Neural cell (in vitro differentiated cells): ENCODE measurements at regions not wholly inside any gene's neighbourhood (a gene's known extent, or its start where the extent isn't known, plus 50 kb on each side); places are given as distances from the start of the nearest gene placed in this dataset.

Source experiments
- H2AFZ ChIP-seq: fragments of 200-600, 300-800 bp; sonication (generic), shearing (Covaris generic); 2 replicates; pipeline ENCODE4 v1.6.0; 2014; ENCODE audit warnings: low read depth, mild to moderate bottlenecking, antibody characterized with exemption, low read length, moderate library complexity
- H3F3A ChIP-seq: fragments of 200-600 bp; shearing (Covaris generic); 2 replicates; pipeline ENCODE4 v1.6.1; 2016; ENCODE audit warnings: mild to moderate bottlenecking, moderate library complexity, mixed read lengths, antibody characterized with exemption, low read length; ENCODE audit not compliant: insufficient read depth, poor library complexity, severe bottlenecking
- H3K27ac ChIP-seq: fragments of 200-600, 300-800 bp; sonication (generic), shearing (Covaris generic); 2 replicates; pipeline ENCODE4 v1.5.1; 2014; ENCODE audit warnings: mild to moderate bottlenecking, low read length, moderate library complexity
- H3K27me3 ChIP-seq: fragments of 300-800, 200-600 bp; sonication (generic), shearing (Covaris generic); 2 replicates; pipeline ENCODE4 v1.6.0; 2014; ENCODE audit warnings: mild to moderate bottlenecking, low read depth, low read length, moderate library complexity; ENCODE audit not compliant: insufficient read depth
- H3K36me3 ChIP-seq: fragments of 300-800, 200-600 bp; sonication (generic), shearing (Covaris generic); 2 replicates; pipeline ENCODE4 v1.5.1; 2014; ENCODE audit warnings: mild to moderate bottlenecking, antibody characterized with exemption, low read length, moderate library complexity; ENCODE audit not compliant: insufficient read depth
- H3K4me2 ChIP-seq: fragments of 300-800, 200-600 bp; sonication (generic), shearing (Covaris generic); 2 replicates; pipeline ENCODE4 v1.6.0; 2014; ENCODE audit warnings: mild to moderate bottlenecking, low read length
- H3K4me3 ChIP-seq: fragments of 300-800, 200-600 bp; sonication (generic), shearing (Covaris generic); 2 replicates; pipeline ENCODE4 v1.5.1; 2014; ENCODE audit warnings: mild to moderate bottlenecking, low read length, moderate library complexity
- H3K79me2 ChIP-seq: fragments of 200-600 bp; shearing (Covaris generic); replicated peaks from 2 replicates; pipeline ENCODE4 v1.6.0; 2014; ENCODE audit warnings: mild to moderate bottlenecking, low read length, moderate library complexity; ENCODE audit not compliant: insufficient read depth
- H3K9ac ChIP-seq: fragments of 300-800, 200-600 bp; sonication (generic), shearing (Covaris generic); 2 replicates; pipeline ENCODE4 v1.6.1; 2016; ENCODE audit warnings: mild to moderate bottlenecking, low read length, mixed read lengths
- H3K9me2 ChIP-seq: fragments of 200-600 bp; shearing (Covaris generic); 2 replicates; pipeline ENCODE4 v1.6.1; 2016; ENCODE audit warnings: mild to moderate bottlenecking, low read length, mixed read lengths; ENCODE audit not compliant: insufficient read depth
- H3K9me3 ChIP-seq: fragments of 200-600, 300-800 bp; sonication (generic), shearing (Covaris generic); 2 replicates; pipeline ENCODE4 v1.6.1; 2016; ENCODE audit warnings: mild to moderate bottlenecking, mixed run types, low read length, moderate library complexity, mixed read lengths
- H4K20me1 ChIP-seq: fragments of 200-600 bp; shearing (Covaris generic); 2 replicates; pipeline ENCODE4 v1.6.1; 2016; ENCODE audit warnings: mild to moderate bottlenecking, mixed run types; ENCODE audit not compliant: insufficient read depth
- EP300 ChIP-seq: fragments of 450-650 bp; conservative IDR thresholded peaks from 2 replicates; pipeline ENCODE4 v1.6.1; 2014; ENCODE audit warnings: antibody characterized with exemption, mild to moderate bottlenecking, moderate library complexity; ENCODE audit not compliant: poor library complexity, severe bottlenecking
- EZH2 ChIP-seq: fragments of 200-600, 300-800 bp; shearing (Covaris generic), sonication (generic); IDR thresholded peaks from 2 replicates; pipeline ENCODE4 v1.6.1; 2014; ENCODE audit warnings: antibody characterized with exemption, low read length, borderline replicate concordance, mild to moderate bottlenecking; ENCODE audit not compliant: insufficient read depth, poor library complexity, severe bottlenecking
- MXI1 ChIP-seq: fragments of 450-650 bp; conservative IDR thresholded peaks from 2 replicates; pipeline ENCODE4 v1.6.1; 2014; ENCODE audit warnings: antibody characterized with exemption, mild to moderate bottlenecking; ENCODE audit not compliant: poor library complexity, severe bottlenecking
- POLR2AphosphoS5 ChIP-seq: IDR thresholded peaks from 2 replicates; pipeline ENCODE4 v1.6.1; 2012
- RAD21 ChIP-seq: fragments of 450-650 bp; conservative IDR thresholded peaks from 2 replicates; pipeline ENCODE4 v1.6.1; 2014; ENCODE audit warnings: antibody characterized with exemption, mild to moderate bottlenecking, moderate library complexity
- SMC3 ChIP-seq: fragments of 450-650 bp; conservative IDR thresholded peaks from 2 replicates; pipeline ENCODE4 v1.6.1; 2014; ENCODE audit warnings: antibody characterized with exemption, mild to moderate bottlenecking, moderate library complexity; ENCODE audit not compliant: poor library complexity
- TAF1 ChIP-seq: IDR thresholded peaks from 2 replicates; pipeline ENCODE4 v1.6.1; 2012; ENCODE audit warnings: low read depth
- TF ChIP-seq, protein P1 (sequence below): fragments of 450-650 bp; IDR thresholded peaks from 2 replicates; pipeline ENCODE4 v1.5.1; 2014; ENCODE audit warnings: antibody characterized with exemption, mild to moderate bottlenecking, moderate library complexity; ENCODE audit not compliant: poor library complexity, severe bottlenecking
- TF ChIP-seq, protein P2 (sequence below): IDR thresholded peaks from 2 replicates; pipeline ENCODE4 v1.6.1; 2012; ENCODE audit warnings: borderline replicate concordance

DNA sequence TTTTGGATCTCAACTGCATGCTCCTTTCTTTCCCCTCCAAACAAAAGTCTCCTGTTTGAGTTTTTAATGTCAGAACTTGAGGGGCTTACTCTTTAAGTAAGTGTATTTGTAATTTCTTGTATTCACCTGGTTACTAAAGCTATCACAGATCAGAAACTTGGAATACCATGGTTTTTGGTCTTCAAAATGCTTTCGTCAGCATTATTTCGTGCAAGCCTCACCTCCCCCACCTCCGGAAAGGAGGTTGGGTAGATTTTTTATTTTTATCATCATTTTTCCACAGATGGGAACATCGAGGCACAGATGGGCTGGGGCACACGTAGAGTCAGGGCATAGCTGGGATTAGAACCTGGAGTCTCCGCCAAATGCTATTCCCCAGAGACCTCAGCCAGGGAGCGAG, 100.7 kb downstream of the IER5 start:
- Histone ChIP-seq H3K4me3 (no peak overlapping the region), H3K9me2 (no peaks in the 10 kb centered on the region), H3K9me3 (no peaks in the 10 kb centered on the region), H3K4me2 (no peak overlapping the region), H3K27ac (no peak overlapping the region), H3K36me3 (no peaks in the 10 kb centered on the region), H3F3A (no peaks in the 10 kb centered on the region), H3K27me3 (no peaks in the 10 kb centered on the region), H2AFZ (no peak overlapping the region), H3K79me2 (no peaks in the 10 kb centered on the region), H4K20me1 (no peaks in the 10 kb centered on the region), H3K9ac (peak overlapping the region; percentile 42)
- TF ChIP-seq EP300 (no peak), RAD21 (no peak), POLR2AphosphoS5 (no peak), SMC3 (no peak), MXI1 (no peak), TAF1 (no peak), EZH2 (no peak)
- TF ChIP-seq, protein P1, sequence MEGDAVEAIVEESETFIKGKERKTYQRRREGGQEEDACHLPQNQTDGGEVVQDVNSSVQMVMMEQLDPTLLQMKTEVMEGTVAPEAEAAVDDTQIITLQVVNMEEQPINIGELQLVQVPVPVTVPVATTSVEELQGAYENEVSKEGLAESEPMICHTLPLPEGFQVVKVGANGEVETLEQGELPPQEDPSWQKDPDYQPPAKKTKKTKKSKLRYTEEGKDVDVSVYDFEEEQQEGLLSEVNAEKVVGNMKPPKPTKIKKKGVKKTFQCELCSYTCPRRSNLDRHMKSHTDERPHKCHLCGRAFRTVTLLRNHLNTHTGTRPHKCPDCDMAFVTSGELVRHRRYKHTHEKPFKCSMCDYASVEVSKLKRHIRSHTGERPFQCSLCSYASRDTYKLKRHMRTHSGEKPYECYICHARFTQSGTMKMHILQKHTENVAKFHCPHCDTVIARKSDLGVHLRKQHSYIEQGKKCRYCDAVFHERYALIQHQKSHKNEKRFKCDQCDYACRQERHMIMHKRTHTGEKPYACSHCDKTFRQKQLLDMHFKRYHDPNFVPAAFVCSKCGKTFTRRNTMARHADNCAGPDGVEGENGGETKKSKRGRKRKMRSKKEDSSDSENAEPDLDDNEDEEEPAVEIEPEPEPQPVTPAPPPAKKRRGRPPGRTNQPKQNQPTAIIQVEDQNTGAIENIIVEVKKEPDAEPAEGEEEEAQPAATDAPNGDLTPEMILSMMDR: no peak
- TF ChIP-seq, protein P2, sequence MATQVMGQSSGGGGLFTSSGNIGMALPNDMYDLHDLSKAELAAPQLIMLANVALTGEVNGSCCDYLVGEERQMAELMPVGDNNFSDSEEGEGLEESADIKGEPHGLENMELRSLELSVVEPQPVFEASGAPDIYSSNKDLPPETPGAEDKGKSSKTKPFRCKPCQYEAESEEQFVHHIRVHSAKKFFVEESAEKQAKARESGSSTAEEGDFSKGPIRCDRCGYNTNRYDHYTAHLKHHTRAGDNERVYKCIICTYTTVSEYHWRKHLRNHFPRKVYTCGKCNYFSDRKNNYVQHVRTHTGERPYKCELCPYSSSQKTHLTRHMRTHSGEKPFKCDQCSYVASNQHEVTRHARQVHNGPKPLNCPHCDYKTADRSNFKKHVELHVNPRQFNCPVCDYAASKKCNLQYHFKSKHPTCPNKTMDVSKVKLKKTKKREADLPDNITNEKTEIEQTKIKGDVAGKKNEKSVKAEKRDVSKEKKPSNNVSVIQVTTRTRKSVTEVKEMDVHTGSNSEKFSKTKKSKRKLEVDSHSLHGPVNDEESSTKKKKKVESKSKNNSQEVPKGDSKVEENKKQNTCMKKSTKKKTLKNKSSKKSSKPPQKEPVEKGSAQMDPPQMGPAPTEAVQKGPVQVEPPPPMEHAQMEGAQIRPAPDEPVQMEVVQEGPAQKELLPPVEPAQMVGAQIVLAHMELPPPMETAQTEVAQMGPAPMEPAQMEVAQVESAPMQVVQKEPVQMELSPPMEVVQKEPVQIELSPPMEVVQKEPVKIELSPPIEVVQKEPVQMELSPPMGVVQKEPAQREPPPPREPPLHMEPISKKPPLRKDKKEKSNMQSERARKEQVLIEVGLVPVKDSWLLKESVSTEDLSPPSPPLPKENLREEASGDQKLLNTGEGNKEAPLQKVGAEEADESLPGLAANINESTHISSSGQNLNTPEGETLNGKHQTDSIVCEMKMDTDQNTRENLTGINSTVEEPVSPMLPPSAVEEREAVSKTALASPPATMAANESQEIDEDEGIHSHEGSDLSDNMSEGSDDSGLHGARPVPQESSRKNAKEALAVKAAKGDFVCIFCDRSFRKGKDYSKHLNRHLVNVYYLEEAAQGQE: no peak

DNA sequence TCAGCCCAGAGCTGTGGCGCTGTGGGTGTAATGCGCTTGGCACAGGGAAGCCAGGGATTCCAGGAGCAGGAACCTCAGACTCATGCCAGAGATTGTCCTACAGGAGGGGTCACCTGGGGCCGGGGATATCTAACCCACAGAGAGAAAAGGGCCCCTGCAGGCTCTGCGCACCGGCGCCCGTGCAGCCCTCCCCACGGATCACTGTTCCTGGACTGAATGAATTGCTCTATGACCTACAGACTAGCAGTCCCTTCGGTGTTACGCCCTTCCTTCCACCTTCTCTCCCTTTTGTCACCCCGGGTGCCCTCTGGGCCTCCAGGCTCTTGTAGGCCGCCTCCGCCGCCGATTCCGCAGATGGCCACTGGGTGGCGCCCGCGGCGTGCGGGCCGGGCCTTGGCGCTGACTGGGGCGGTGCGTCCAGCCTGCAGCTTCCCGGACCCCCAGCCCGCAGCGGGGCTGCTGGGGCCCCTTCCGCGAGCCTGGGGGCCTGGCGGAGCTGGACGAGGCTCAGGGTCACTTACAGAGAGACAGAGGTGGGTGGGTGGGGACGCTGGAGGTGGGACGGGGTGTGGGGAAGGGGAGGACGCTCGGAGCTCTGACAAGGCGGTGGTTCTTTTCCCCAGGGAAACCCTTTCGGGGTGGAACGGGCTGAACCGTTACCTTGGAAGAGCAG, 101.3 kb downstream of the IER5 start:
- no peaks in the 10 kb centered on the region for H3K36me3 ChIP-seq
- H3K4me3 ChIP-seq: peak overlapping the region; percentile 59
- no peaks in the 10 kb centered on the region for H3K9me2 ChIP-seq
- H3K9me3 ChIP-seq: no peaks in the 10 kb centered on the region
- no peaks in the 10 kb centered on the region for H3K79me2 ChIP-seq
- H3K4me2 ChIP-seq: peak overlapping the region; percentile 19
- no peaks in the 10 kb centered on the region for H4K20me1 ChIP-seq
- H3K27me3 ChIP-seq: no peaks in the 10 kb centered on the region
- H3K9ac ChIP-seq: peak overlapping the region; percentile 56
- peak overlapping the region; percentile 73 for H2AFZ ChIP-seq
- TF ChIP-seq, protein P1: peak; percentile 98
- TF ChIP-seq MXI1 (peak; percentile 32), TAF1 (no peak), SMC3 (peak; percentile 99), EP300 (peak; percentile 18), POLR2AphosphoS5 (no peak), RAD21 (peak; percentile 99), EZH2 (no peak)
- TF ChIP-seq, protein P2: no peak
- no peak overlapping the region for H3K27ac ChIP-seq
- no peaks in the 10 kb centered on the region for H3F3A ChIP-seq
